ENCODE measurements at regions not wholly inside any gene's neighbourhood (a gene's known extent, or its start where the extent isn't known, plus 50 kb on each side); places are given as distances from the start of the nearest gene placed in this dataset.
"Not testable (repeated sequence)": the region's sequence is repeated elsewhere in the genome, so short reads cannot be mapped to it uniquely, and the experiment has no call there.

DNA sequence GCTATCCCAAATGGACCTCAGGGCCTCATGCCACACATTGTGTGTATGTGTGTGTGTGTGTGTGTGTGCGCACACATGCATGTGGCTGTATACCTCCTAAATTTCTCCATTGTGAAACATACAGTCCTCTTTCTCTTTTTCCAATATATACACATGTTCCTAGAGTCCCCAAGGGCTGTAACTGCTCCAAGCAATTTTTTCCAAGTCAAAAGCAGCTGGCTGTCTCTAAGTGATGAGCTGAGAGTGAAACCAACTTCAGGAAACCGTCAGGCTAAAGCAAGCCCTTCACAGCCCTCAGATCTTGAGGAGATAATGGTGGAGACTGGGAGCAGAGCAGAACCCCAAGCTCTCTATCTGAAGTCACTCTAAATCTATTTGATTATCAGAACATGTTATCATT, 496.1 kb upstream of the DIPK2B start:
- no peak for DNase-seq (ENCODE audit: low read depth in 2 of 2)

DNA sequence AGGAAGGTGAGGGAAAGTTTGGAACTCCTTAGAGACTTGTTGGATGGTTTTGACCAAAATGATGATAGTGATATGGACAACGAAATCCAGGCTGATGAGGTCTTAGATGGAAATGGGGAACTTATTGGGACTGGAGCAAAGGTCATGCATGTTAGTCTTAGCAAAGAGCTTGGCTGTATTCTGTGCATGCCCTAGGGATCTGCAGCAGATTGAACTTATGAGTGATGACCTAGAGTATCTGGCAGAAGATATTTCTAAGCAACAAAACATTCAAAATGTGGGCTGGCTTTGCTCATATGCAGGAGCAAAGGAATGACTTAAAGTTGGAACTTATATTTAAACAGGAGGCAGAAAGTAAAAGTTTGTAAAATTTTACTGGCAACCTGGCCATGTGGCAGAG, 489.3 kb upstream of the DIPK2B start:
- no peak for DNase-seq (ENCODE audit: low read depth in 2 of 2)

DNA sequence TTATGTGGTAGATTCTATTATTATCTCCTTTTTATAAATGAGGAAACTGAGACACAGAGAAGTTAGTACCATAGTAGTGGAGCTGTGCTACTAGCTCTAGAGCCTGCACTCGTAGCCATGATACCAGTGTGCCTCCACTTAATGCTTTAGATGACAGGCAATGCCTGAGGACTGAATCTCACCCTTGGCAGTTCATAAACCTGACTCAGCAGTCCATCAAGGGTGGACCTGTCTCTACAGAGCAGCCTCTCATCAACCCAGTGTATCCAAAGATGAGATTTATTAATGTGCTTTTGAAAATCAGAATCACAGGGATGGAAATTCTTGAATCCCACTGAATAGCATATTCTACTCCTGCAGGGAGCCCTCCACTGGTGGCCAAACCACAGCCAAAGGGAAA, 483.2 kb upstream of the DIPK2B start:
- DNase-seq (ENCODE audit: low read depth in 2 of 2) = no peak

DNA sequence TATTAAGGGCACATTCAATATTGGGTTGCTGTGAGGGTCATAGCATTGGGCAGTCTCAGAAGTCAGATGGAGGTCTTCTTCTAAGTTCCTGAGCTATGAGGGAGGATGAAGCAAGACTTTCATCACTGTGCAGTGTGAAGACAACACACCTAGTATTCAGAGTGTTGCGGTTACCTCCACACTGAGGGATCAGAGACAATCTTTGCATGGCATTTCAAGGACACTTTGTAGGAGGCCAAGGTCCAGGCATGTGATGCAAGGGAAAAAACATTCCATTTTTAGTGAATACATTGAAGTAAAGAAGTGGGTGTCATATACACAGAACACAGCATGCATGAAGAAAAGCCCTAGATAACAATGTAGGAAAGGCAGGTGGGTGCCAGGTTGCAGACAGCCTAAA, 481.2 kb upstream of the DIPK2B start:
- DNase-seq (ENCODE audit: low read depth in 2 of 2) = no peak

DNA sequence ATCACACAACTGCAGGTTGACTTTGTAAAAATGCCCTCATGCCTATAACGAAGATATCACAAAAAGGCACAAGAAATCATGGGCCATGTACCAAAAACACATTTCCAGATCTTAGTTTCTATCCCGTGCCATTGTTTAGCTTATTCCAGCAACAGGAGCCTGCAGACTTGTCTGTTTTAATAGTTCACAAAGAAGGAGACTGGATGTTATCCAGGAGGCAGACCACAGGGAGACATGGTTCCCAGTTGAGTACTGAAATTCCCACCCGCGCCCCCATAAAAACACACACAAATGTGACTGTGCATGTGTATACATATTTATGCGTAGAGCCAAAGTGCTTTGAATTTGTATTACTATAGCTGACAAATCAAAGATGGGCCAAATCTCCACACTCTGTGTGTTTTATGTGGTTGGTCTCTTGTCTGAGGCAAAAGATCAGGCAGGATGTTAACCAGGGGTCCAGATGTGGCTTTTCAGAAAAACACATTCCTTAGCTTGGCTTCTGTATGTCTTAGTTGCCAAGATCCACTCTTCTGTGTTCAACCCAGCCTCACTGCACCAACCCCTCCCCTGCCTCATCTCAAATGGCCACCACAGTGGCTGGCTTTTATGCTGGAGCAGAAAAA, 469.2 kb upstream of the DIPK2B start:
- DNase-seq (ENCODE audit: low read depth in 2 of 2) = no peak

DNA sequence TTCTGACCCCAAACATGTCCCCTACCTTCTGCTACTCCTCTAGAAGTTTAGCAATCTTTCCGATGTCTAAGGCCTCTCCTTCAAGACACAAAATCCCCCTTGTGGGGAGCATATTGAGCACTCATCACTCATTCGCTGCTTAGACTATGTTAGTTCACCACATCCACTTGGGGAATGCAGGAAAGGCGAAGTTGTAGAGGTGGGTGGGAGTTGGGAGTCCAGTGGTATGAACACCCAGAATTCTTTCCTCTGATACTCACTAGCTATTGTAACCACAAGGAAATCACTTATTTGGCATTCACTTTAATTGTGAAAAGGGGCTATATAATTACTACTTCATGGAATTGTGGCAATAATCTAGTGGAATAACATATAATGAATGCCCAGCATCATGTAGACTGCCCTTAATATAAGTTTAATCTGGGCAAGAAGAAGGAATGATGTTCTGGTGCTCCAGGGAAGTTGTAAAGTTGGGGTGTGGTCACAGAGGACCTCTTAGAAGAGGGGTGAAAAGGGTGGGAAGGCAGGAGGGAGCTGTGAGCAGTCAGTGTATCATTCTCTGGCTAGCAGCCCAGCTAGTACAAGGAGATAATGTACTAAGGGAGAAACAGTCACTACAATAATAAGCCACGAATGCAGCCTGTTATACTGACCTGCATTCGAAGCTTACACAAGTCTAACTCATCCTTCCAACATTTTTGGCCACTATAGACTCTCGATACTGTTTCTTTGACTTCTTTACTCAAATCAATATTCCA, 468.2 kb upstream of the DIPK2B start:
- no peak for DNase-seq (ENCODE audit: low read depth in 2 of 2)

DNA sequence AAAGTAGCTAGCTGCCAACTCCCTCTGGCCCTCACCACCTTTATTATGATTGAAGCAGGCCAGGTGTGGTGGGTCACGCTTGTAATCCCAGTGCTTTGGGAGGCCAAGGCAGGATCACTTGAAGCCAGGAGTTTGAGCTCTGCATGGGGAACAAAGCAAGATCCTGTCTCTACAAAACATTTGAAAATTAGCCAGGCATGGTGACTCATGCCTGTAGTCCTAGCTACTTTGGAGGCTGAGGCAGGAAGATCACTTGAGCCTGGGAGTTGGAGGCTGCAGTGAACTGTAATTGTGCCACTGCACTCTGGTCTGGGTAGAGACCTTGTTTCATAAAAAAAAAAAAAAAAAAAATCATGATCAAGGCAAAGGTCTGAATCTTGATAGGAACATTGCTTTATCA, 467.0 kb upstream of the DIPK2B start:
- DNase-seq (ENCODE audit: low read depth in 2 of 2) = no peak

DNA sequence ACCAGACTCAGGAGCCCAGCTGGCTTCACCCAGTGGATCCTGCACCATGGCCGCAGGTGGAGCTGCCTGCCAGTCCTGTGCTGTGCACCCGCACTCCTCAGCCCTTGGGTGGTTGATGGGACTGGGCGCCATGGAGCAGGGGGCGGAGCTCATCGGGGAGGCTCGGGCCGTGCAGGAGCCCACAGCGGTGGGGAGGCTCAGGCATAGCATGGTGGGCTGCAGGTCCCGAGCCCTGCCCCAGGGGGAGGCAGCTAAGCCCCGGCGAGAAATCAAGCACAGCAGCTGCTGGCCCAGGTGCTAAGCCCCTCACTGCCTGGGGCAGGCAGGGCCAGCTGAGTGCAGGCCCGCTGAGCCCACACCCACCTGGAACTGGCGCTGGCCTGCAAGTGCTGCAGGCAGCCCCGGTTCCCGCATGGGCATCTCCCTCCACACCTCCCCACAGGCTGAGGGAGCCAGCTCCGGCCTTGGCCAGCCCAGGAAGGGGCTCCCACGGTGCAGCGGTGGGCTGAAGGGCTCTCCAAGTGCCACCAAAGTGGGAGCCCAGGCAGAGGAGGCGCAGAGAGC, 464.1 kb upstream of the DIPK2B start:
- DNase-seq (ENCODE audit: low read depth in 2 of 2) = no peak

DNA sequence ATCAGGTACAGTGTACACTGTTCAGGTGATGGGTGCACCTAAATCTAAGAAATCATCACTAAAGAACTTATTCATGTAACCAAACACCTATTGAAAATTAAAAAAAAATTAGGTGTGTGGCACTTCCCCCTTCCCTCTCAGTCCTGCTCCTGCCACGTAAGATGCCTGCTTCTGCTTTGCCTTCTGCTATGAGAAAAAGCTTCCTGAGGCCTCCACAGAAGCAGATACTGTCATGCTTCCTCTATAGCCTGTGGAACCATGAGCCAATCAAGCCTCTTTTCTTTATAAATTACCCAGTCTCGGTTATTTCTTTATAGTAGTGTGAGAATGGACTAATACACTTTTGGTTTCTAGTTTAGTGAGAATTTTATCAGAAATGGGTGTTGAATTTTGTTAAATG, 459.8 kb upstream of the DIPK2B start:
- no peak for DNase-seq (ENCODE audit: low read depth in 2 of 2)

DNA sequence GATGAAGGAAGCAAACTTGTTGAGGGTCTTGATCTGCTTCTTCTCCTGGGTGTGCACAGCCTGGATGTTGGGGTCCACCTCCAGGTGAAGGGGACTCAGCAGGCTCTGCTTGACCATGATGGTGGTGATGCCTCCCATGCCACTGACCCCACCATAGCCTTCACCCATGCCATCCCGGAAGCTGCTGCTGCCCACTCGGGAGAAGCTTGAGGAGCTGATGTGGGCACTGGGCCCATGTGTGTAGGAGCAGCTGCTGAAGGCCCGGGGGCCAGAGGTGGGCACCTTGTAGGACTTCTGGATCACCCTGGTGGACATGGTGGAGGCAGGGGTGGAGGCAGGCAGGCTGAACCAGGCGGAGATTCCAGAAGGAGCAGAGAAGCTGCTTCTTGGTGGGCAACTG, 432.7 kb upstream of the DIPK2B start:
- DNase-seq (ENCODE audit: low read depth in 2 of 2) = no peak

DNA sequence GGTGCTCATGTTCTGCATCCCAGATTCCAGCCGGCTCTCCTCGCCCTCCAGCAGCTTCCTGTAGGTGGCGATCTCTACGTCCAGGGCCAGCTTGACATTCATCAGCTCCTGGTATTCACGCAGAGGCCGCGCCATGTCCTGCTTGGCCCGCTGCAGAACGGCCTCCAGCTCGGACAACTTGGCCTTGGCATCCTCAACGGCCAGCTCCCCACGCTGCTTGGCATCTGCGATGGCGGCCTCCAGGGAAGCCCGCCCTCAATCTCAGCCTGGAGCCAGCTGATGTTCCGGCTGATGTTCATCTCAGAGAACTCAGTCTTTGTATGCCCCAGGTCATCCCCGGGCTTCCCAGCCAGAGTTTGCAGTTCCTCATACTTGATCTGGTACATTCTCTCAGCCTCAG, 431.8 kb upstream of the DIPK2B start:
- no peak for DNase-seq (ENCODE audit: low read depth in 2 of 2)

DNA sequence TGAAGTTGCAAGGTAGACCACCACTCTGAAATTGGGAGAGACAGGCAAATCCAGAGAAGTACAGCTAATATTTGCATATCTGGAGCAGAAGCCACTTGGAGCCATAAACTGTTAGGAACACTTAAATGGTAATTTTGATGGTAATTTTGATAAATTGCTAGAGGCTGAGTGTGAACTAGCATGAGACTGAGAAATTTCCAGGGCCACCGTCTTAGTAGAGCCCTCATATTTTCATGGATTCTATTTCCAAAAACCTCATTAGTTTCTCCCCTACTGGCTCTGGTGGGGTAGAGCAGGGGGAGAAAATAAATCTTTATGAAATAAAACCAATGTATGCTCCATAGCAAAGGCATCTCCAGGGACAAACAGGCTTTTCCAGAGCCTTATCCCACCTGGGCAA, 429.4 kb upstream of the DIPK2B start:
- DNase-seq (ENCODE audit: low read depth in 2 of 2) = no peak

DNA sequence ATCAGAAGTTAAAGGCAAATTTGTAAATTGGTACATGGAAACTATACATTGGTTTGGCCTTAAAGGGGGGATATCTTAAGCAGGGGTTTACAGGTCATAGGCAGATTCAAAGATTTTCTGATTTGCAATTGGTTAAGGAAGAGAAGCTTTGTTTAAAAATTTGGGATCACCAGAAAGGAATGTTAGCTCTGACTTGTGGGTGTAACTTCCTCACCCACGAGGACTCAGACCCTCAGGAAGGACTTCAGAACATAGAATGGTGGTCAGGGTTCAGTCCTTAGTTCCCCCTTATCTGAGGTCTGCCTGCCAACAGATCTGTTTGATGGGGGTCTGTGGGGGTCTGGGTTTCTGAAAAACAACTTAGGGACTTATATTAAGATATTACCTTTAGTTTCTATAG, 427.4 kb upstream of the DIPK2B start:
- DNase-seq (ENCODE audit: low read depth in 2 of 2) = no peak

DNA sequence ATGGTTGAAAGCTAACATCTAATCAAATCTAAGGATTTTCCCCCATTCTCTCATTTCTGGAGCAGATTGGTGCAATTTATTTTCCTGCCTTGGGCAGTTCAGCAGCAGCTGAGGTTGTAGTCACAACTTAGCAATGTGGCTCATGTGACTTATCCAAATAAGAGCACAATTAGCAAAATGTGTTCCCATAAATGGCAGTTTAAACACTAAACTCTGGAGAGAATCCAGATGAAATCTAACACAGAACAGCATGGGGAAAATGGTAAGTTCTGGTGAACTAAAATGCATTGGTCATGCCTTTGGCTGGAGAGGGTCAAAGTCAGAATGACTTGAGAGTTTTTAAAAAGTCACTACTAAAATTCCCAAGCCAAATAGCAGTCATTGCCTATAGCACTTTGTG, 422.6 kb upstream of the DIPK2B start:
- DNase-seq (ENCODE audit: low read depth in 2 of 2) = no peak

DNA sequence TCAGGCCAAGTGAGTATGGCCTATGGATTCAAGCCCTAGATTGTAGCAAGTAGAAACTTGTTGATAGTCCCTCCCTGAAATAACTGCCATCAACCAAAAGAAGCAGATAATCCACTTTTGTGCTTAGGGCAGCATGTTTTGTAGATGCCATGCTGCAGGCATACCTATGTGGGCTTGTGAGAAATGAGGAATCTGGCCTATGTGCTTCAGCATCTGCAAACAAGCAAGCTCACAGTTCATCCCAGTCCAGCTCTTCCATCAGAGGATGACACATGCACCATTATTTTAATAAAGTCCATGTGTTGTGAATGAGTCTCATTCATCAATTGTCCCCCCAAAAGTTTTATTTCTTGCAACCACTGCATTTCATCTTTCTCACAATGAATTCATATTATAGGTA, 421.9 kb upstream of the DIPK2B start:
- no peak for DNase-seq (ENCODE audit: low read depth in 2 of 2)

DNA sequence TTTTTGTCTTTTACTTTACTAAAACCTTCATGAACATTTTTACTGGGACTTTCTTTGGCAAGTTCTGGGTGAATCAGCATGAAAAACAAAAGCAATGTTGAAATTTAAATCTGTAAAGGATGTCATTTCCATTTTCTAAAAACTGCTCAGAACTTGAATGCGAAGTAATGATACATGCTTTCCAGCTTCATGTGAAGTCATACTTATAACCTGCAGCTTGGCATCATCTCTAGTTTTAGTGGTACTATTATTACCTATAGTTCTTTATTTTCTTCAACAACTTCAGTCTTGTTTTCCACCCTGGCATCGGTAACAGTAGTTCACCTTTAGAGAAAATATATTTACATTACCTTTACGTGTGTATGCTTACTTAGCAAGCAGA, 421.4 kb upstream of the DIPK2B start:
- no peak for DNase-seq (ENCODE audit: low read depth in 2 of 2)

DNA sequence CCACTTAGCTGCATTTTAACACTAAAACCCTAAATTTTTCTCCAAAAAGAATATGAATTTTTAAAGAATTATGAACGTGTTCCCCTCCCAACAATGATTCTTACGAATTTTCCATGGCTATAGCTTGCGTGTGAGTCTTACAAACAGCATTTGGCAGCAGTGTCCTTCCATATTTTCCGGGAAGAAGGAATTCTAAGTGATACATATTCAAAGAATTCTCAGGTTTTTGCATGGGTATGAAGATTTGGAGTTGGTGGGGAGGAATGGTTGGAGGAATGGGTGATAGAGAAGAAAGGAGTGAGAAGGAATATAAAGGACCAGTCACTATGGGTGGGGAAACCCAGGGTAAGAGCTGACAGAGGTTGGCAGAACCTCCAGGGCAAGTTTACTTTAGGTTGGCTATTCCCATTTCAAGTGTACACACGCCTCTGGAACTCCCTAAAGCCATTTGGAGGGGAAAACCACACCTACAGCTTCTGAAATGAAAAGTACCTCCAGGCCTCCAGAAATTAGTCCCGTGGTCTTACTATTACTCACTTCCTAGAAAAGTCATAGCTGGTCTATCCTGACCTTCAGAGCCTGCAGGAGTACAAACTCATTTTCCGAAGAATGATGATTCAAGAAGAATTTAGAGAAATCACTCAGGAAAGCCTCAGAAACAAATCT, 420.8 kb upstream of the DIPK2B start:
- DNase-seq (ENCODE audit: low read depth in 2 of 2) = no peak

DNA sequence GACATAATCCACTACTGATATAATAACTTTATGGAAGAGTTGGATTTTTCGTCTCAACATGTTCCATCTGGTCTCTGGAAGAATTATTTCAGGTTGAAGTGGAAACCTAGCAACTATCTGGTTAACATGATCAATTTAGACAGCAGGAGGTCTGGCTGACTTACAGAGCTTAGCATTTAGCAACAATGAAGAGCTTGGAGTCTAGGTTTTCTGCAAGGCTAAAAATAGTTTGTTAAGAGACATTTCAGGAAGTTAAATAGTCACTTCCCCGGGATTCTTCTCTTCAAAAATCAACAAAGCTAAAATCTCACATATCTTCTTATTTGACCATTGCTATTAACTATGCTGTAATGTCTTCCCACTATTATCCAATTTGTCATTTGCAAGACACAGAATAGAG, 418.6 kb upstream of the DIPK2B start:
- no peak for DNase-seq (ENCODE audit: low read depth in 2 of 2)

DNA sequence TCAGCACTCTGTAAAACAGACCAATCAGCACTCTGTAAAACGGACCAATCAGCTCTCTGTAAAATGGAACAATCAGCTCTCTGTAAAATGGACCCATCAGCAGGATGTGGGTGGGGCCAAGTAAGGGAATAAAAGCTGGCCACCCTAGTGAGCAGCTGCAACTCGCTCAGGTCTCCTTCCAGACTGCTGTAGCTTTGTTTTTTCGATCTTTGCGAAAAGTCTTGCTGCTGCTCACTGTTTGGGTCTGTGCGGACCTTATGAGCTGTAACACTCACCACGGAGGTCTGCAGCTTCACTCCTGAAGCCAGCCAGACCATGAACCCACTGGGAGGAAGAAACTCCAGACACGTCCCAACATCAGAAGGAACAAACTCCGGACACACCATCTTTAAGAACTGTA, 414.9 kb upstream of the DIPK2B start:
- not testable (repeated sequence) for DNase-seq (ENCODE audit: low read depth in 2 of 2)

DNA sequence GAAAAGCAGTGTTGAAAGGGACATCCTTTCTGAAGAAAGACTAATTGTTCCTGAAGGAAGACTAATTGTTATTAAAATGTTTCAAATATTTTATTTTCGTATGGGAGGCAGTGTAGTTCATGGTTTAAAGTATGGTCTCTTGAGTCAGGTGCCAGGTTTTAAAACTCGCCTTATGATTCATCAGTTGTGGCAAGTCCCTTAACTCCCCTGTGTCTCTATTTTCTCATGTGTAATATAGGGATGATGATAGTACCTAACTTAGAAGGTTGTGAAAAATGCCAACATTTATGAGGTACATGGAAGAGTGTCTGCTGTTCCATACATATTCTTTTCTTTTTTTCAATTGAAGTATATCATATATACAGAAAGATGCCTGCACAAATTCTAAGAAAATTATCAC, 414.2 kb upstream of the DIPK2B start:
- DNase-seq (ENCODE audit: low read depth in 2 of 2) = no peak

DNA sequence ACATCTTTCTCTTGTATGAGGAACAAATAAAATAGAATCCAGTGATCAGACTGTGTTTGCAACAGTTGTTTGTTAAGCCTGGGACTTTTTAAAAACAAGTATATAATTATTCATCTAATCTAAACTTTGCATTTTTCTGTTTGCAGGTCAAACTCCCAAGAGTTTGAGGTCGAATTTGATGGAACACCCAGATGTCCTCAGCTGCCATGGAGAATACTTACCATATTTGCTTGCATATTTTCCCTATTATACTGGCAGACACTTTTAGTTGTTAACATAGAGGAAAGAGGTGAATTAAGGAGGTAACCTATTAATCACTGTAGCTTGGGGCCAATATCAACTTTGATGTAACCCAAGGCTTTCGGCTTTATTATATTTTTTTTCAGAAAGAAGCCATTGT, 401.5 kb upstream of the DIPK2B start:
- DNase-seq (ENCODE audit: low read depth in 2 of 2) = no peak

DNA sequence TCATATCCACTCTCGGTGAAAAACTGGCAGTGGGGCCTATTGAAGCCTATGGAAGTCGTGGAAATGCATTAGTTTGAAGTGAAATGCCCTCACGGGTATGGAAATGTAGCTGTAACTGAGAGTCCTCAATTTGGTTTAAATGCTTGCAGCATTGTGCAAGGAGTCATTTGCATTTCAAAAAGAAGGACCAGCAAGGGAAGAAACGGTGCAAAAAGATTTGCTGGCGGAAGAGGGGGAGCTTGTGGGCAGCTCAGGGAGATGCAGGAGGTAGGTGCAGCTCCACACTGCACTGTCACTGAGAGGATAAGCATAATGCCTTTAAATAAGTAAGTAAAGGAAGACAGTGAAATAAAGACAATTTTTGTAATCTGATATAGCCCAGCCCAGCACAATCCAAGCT, 400.4 kb upstream of the DIPK2B start:
- DNase-seq (ENCODE audit: low read depth in 2 of 2) = no peak

DNA sequence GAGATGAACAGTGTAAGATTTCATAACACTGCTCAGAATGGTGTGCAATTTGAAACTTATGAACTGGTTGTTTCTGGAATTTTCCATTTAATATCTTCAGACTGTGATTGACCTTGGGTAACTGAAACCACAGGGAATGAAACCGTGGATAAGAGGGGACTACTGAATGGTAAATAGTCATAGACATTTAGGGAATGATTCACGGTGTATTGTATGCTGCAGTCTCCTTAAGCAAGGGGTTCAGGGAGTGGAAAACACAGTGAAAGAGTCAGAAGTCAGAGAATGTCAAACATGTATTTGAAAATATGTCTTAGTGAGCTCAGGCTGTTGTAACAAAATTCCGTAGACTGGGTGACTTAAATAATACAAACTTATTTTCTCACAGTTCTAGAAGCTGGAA, 398.2 kb upstream of the DIPK2B start:
- no peak for DNase-seq (ENCODE audit: low read depth in 2 of 2)

All from stimulated activated CD8-positive, alpha-beta memory T cell treated with anti-CD3 and anti-CD28 coated beads, Interleukin-2, amount 100 ng/mL, for 48 hours (primary cell).